ENCODE measurements at regions not wholly inside any gene's neighbourhood (a gene's known extent, or its start where the extent isn't known, plus 50 kb on each side); places are given as distances from the start of the nearest gene placed in this dataset.

DNA sequence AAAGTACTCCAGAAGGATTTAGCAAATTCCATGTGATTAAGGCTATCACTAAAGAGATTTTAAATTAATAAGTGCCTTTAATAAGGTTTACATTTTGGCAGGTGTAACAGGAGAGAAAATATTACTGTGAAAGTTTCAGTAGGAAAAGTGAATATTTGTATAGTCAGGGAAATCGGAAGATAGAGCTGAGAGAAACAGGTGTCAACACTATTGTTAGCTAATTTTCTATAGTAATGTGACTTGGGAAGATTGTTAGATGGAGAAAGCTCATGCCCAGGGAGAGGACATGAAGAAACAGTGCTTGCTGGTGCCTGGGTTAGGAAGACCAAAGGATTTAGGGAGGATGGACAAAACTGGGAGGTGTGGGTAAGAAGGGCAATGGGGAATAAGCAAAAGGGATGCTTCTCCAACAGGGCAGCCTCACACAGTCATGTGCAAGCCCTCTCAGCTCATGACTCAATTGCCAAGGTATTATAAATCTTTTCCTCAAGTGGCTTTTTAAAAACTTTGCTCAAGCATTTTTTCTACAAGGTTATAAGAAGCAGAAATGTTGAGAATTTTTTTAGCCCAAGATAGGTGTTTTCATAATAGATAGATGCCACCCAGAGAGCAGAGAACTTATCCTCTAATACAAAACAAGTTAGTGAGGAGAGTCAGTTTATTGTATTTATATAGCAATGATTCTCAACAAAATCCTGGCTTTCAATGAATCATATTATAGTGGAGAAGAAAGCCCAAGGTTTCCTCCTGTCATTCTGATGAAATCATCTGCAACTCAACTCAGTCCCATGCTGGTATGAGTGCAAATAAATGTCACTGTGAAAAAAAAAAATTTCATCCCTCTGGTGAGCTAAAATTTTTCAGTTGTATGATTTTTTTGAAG lies 325.2 kb upstream of the NT5E start:
- H2AFZ ChIP-seq (ENCODE audit: low read length): no peak overlapping the region
- no peak overlapping the region for H3K9ac ChIP-seq (ENCODE audit: low read length)
- no peaks in the 10 kb centered on the region for H3K36me3 ChIP-seq (replicated peaks; ENCODE audit: insufficient read depth, low read length)
- no peak overlapping the region for H3K4me3 ChIP-seq (ENCODE audit: low read length)
- no peaks in the 10 kb centered on the region for H3F3A ChIP-seq (ENCODE audit: insufficient read depth, low read length)
- H3K27ac ChIP-seq (ENCODE audit: low read length): no peak overlapping the region
- no peak for DNase-seq
- no peaks in the 10 kb centered on the region for H3K27me3 ChIP-seq (replicated peaks; ENCODE audit: insufficient read depth, low read length)
- no peak overlapping the region for H3K4me2 ChIP-seq (ENCODE audit: low read depth, low read length)
- no peaks in the 10 kb centered on the region for H3K9me2 ChIP-seq (replicated peaks; ENCODE audit: insufficient read depth, low read length)
- H3K79me2 ChIP-seq (ENCODE audit: low read length): no peaks in the 10 kb centered on the region
- H4K20me1 ChIP-seq (ENCODE audit: insufficient read depth, low read length): no peaks in the 10 kb centered on the region
- H3K4me1 ChIP-seq (ENCODE audit: low read length): no peaks in the 10 kb centered on the region
- no peaks in the 10 kb centered on the region for H3K9me3 ChIP-seq (replicated peaks; ENCODE audit: insufficient read depth, low read length)
- TF ChIP-seq EZH2phosphoT487 (IDR thresholded peaks at IDR 0.05; ENCODE audit: low read length) (no peak), EZH2 (optimal IDR thresholded peaks at IDR 0.05; ENCODE audit: low read depth, low read length) (no peak)
- TF ChIP-seq, protein P1, sequence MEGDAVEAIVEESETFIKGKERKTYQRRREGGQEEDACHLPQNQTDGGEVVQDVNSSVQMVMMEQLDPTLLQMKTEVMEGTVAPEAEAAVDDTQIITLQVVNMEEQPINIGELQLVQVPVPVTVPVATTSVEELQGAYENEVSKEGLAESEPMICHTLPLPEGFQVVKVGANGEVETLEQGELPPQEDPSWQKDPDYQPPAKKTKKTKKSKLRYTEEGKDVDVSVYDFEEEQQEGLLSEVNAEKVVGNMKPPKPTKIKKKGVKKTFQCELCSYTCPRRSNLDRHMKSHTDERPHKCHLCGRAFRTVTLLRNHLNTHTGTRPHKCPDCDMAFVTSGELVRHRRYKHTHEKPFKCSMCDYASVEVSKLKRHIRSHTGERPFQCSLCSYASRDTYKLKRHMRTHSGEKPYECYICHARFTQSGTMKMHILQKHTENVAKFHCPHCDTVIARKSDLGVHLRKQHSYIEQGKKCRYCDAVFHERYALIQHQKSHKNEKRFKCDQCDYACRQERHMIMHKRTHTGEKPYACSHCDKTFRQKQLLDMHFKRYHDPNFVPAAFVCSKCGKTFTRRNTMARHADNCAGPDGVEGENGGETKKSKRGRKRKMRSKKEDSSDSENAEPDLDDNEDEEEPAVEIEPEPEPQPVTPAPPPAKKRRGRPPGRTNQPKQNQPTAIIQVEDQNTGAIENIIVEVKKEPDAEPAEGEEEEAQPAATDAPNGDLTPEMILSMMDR (IDR thresholded peaks at IDR 0.05; ENCODE audit: low read length): no peak

DNA sequence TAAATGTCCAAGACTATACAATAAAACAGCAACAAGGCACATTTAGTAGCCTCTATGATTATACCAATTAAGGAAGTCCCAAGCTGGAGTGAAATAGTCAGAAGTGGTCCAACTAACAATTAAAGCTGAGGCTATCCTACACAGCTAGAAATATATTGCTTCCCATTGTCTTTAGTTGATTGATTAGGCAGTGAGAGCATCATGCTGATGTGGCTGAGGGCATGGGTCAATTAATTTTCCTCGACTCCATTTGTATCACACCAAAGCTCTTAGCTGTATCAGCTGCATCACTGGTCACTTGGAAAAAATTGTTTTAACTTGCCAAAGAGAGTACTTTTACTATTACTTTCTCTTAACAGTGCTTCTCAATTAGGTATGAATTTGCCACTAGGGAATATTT lies 328.7 kb upstream of the NT5E start:
- Histone ChIP-seq H3K9ac (ENCODE audit: low read length) (no peak overlapping the region), H3K27me3 (replicated peaks; ENCODE audit: insufficient read depth, low read length) (no peaks in the 10 kb centered on the region)

DNA sequence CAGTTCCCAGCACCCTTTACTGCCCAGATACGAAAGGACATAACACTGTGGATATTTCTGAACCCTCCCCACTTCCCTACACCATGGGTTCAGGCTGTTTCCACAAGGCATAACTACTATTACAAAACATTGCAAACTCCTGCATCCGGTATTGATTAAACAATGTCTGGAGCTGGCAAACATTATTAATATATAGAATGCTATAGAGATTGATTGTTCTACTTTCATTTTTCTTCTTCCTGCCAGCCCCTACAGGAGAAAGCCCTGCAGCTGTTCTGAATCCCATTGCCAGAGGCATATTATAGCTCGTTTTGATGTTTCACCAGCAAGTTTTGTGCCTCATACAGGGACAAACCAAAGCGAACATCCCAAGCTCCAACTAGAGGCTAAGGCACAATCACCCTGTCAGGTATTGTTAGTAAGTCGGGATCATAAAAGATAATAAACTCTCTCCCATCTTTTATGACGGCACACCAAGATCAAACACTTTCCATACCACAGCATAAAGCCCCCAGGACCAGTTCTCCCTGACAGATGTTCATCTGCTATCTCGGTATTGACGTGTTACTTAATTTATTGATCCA lies 331.1 kb upstream of the NT5E start:
- Histone ChIP-seq H3K4me3 (ENCODE audit: low read length) (no peak overlapping the region), H3K9ac (ENCODE audit: low read length) (no peak overlapping the region), H4K20me1 (ENCODE audit: insufficient read depth, low read length) (no peaks in the 10 kb centered on the region), H3F3A (ENCODE audit: insufficient read depth, low read length) (no peaks in the 10 kb centered on the region), H3K9me3 (replicated peaks; ENCODE audit: insufficient read depth, low read length) (no peaks in the 10 kb centered on the region), H3K79me2 (ENCODE audit: low read length) (no peaks in the 10 kb centered on the region), H3K9me2 (replicated peaks; ENCODE audit: insufficient read depth, low read length) (no peaks in the 10 kb centered on the region), H3K4me1 (ENCODE audit: low read length) (no peaks in the 10 kb centered on the region), H3K27me3 (replicated peaks; ENCODE audit: insufficient read depth, low read length) (no peaks in the 10 kb centered on the region), H3K27ac (ENCODE audit: low read length) (no peak overlapping the region), H2AFZ (ENCODE audit: low read length) (no peak overlapping the region), H3K36me3 (replicated peaks; ENCODE audit: insufficient read depth, low read length) (no peaks in the 10 kb centered on the region), H3K4me2 (ENCODE audit: low read depth, low read length) (no peak overlapping the region)
- TF ChIP-seq EZH2 (optimal IDR thresholded peaks at IDR 0.05; ENCODE audit: low read depth, low read length) (no peak), EZH2phosphoT487 (IDR thresholded peaks at IDR 0.05; ENCODE audit: low read length) (no peak)
- TF ChIP-seq, protein P1 (IDR thresholded peaks at IDR 0.05; ENCODE audit: low read length): no peak
- no peak for DNase-seq

More for the DNA sequence above, 328.7 kb upstream of the NT5E start:
- no peaks in the 10 kb centered on the region for H3K4me1 ChIP-seq (ENCODE audit: low read length)
- no peak overlapping the region for H3K4me2 ChIP-seq (ENCODE audit: low read depth, low read length)
- no peaks in the 10 kb centered on the region for H3K79me2 ChIP-seq (ENCODE audit: low read length)
- H3K27ac ChIP-seq (ENCODE audit: low read length): no peak overlapping the region
- no peak for TF ChIP-seq EZH2phosphoT487 (IDR thresholded peaks at IDR 0.05; ENCODE audit: low read length)
- TF ChIP-seq EZH2 (optimal IDR thresholded peaks at IDR 0.05; ENCODE audit: low read depth, low read length): no peak
- TF ChIP-seq, protein P1 (IDR thresholded peaks at IDR 0.05; ENCODE audit: low read length): no peak
- H3K9me2 ChIP-seq (replicated peaks; ENCODE audit: insufficient read depth, low read length): no peaks in the 10 kb centered on the region
- H2AFZ ChIP-seq (ENCODE audit: low read length): no peak overlapping the region
- H3K9me3 ChIP-seq (replicated peaks; ENCODE audit: insufficient read depth, low read length): no peaks in the 10 kb centered on the region
- H3K36me3 ChIP-seq (replicated peaks; ENCODE audit: insufficient read depth, low read length): no peaks in the 10 kb centered on the region
- H3F3A ChIP-seq (ENCODE audit: insufficient read depth, low read length): no peaks in the 10 kb centered on the region
- DNase-seq: no peak
- H4K20me1 ChIP-seq (ENCODE audit: insufficient read depth, low read length): no peaks in the 10 kb centered on the region
- no peak overlapping the region for H3K4me3 ChIP-seq (ENCODE audit: low read length)
